Pancreas (tissue), 10 donors: ENCODE measurements at regions not wholly inside any gene's neighbourhood (a gene's known extent, or its start where the extent isn't known, plus 50 kb on each side); places are given as distances from the start of the nearest gene placed in this dataset.
A peak's percentile ranks its signal among the peaks of the same experiment; 100 is the strongest.

ENCODE experiments used
- ATAC-seq, 4 donors: fragments of 200-7000 bp; cut with Tn5 transposase; one replicate each; pipeline versions ENCODE4 v1.8.0 to v1.9.1; 2020; ENCODE audit warnings: mild to moderate bottlenecking in 4 of 4, moderate library complexity in 4 of 4
- DNase-seq, 6 donors: peaks; one replicate each; pipeline ENCODE4 v3.0.0-alpha.2; 2020
- FAIRE-seq: peaks from 2 replicates; lab custom pipeline; 2012; peaks lifted over from hg19 to GRCh38; lab: Jason Lieb, UNC
- H3K27ac ChIP-seq, 4 donors: fragments of 200-600 bp; sonication (generic); 1 replicate in 3 of 4; 2 replicates in 1 of 4; pipeline versions ENCODE4 v1.5.0 to v1.8.0; 2020
- H3K27me3 ChIP-seq, 4 donors: fragments of 200-600 bp; one replicate each; pipeline ENCODE4 v1.8.0; 2021
- H3K36me3 ChIP-seq, 3 donors: fragments of 200-600 bp; sonication (generic) in 1 of 3; one replicate each; pipeline versions ENCODE4 v1.5.0 to v1.8.0; 2020 to 2021
- H3K4me1 ChIP-seq, 3 donors: fragments of 200-600 bp; one replicate each; pipeline ENCODE4 v1.8.0; 2021
- H3K4me3 ChIP-seq, 4 donors: fragments of 200-600 bp; sonication (generic) in 2 of 4; one replicate each; pipeline versions ENCODE4 v1.5.0 to v1.8.0; 2020 to 2021
- H3K9me3 ChIP-seq, 4 donors: fragments of 200-600 bp; one replicate each; pipeline ENCODE4 v1.8.0; 2021
- WGBS, 2 donors: extraction: QIAGEN DNeasy Blood & Tissue Kit; methylation state at CpG; one replicate each; pipeline ENCODE4 v1.1.7; 2013; 5-methylcytosine and 5-hydroxymethylcytosine counted together
- intact Hi-C, 3 donors: fragments of 100-400 bp; cut with DNase I; formaldehyde crosslinking; loops; one replicate each; pipeline versions ENCODE4 v1.11.1 to v1.14.2; 2022
- TF ChIP-seq, protein P1 (sequence below), 4 donors: fragments of 200-600 bp; sonication (generic) in 3 of 4; IDR thresholded peaks; one replicate each; pipeline versions ENCODE4 v1.5.0 to v1.8.0; 2021; ENCODE audit warnings: antibody characterized with exemption in 4 of 4
- donor health status: healthy with polysubstance abuse.
- donor health status: DM: no; HTN: no; CAD: no; lungs with moderate emphysema.
- donor health status: DM: no; HTN: no; CAD: no.
- donor health status: control.
- donor health status: control.
- donor health status: Bipolar disorder and iron deficiency.
- donor health status: DM: yes; HTN: yes; CAD: no.
- donor health status: DM: no; HTN: no; CAD: no.
- donor health status: DM: no; HTN: no; CAD: no.
- donor health status: DM: yes; HTN: yes; CAD: no.

DNA sequence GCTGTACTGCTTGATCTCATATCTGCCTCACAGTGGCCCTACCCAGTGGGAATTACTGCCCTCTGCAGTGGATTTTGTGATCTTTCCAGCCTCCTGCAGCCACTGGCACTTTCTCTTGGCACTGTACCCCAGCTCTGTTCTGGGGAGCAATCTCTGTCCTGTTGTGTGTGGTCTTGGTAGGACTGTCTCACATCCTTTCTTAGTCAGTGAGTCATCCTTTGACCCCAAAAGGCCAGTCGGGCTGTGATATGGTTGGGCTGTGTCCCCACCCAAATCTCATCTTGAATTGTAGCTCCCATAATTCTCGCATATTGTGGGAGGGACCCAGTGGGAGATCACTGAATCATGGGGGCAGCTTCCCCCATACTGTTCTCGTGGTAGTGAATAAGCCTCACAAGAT lies 133.3 kb upstream of the TPM1 start:
- 93 to 96% methylated on average over 3 of the region's 3 CpGs for WGBS, 2 donors
- TF ChIP-seq, protein P1, sequence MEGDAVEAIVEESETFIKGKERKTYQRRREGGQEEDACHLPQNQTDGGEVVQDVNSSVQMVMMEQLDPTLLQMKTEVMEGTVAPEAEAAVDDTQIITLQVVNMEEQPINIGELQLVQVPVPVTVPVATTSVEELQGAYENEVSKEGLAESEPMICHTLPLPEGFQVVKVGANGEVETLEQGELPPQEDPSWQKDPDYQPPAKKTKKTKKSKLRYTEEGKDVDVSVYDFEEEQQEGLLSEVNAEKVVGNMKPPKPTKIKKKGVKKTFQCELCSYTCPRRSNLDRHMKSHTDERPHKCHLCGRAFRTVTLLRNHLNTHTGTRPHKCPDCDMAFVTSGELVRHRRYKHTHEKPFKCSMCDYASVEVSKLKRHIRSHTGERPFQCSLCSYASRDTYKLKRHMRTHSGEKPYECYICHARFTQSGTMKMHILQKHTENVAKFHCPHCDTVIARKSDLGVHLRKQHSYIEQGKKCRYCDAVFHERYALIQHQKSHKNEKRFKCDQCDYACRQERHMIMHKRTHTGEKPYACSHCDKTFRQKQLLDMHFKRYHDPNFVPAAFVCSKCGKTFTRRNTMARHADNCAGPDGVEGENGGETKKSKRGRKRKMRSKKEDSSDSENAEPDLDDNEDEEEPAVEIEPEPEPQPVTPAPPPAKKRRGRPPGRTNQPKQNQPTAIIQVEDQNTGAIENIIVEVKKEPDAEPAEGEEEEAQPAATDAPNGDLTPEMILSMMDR (IDR thresholded peaks at IDR 0.05), result no peak
- H3K27ac ChIP-seq, result no peak overlapping the region
- H3K4me3 ChIP-seq, result no peak overlapping the region
- DNase-seq (no peak), ATAC-seq (no peak), FAIRE-seq (no peak)
- H3K36me3 ChIP-seq, result no peaks in the 10 kb centered on the region
- no peaks in the 10 kb centered on the region for H3K9me3 ChIP-seq
- H3K4me1 ChIP-seq, result peaks cover 2 to 10% (median 2%) of the 10 kb centered on the region in 3 donors
- intact Hi-C loops, result loop anchor here in 1 of 3 donors (10.0 kb wide), 1 partner anchor 136 kb away; the partner anchor contains the start of gene TPM1
- no peaks in the 10 kb centered on the region for H3K27me3 ChIP-seq

GRCh38 chr15:62912282-62912681 lies 130.3 kb upstream of the TPM1 start:
- no peak for FAIRE-seq
- peaks cover 0 to 22% (median 0%) of the 10 kb centered on the region in 3 donors for H3K4me1 ChIP-seq
- ATAC-seq, result peak; percentile 38 to 49 (median 42)
- intact Hi-C loops, result no loop called here
- H3K9me3 ChIP-seq, result no peaks in the 10 kb centered on the region
- H3K27me3 ChIP-seq, result no peaks in the 10 kb centered on the region
- TF ChIP-seq, protein P1 (IDR thresholded peaks at IDR 0.05), result no peak
- DNase-seq, result no peak
- H3K4me3 ChIP-seq, result no peak overlapping the region
- H3K36me3 ChIP-seq, result no peaks in the 10 kb centered on the region
- 39 to 43% methylated on average over 3 of the region's 3 CpGs for WGBS, 2 donors
- no peak overlapping the region for H3K27ac ChIP-seq

DNA sequence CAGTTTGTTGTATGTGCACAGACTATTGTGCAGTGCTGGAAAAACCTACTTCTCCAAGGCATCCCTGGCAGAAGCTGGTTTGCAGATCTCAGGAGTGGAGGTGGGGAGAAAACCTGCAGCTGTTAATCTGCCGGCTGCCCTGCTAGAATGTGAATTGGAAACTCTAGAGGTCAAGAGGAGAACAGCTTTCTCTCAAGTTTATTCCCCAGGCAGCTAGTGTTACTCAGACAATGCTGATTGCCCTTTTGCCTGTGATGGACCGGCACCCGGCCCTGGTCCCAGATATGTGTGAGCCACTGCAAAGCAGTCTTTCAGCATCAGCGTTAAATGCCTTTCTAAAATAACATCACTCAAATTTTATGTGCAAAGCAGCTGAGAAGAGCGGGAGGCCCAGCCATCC lies 129.7 kb upstream of the TPM1 start:
- H3K4me1 ChIP-seq, result peaks cover 0 to 19% (median 0%) of the 10 kb centered on the region in 3 donors
- no peaks in the 10 kb centered on the region for H3K27me3 ChIP-seq
- peak; percentile 51 to 77 (median 72) for ATAC-seq
- intact Hi-C loops, result no loop called here
- WGBS, 2 donors, result 44 to 46% methylated on average over 5 of the region's 5 CpGs
- no peaks in the 10 kb centered on the region for H3K9me3 ChIP-seq
- TF ChIP-seq, protein P1 (IDR thresholded peaks at IDR 0.05), result no peak
- no peak overlapping the region for H3K27ac ChIP-seq
- no peak for DNase-seq
- FAIRE-seq, result no peak
- H3K4me3 ChIP-seq, result no peak overlapping the region
- no peaks in the 10 kb centered on the region for H3K36me3 ChIP-seq

DNA sequence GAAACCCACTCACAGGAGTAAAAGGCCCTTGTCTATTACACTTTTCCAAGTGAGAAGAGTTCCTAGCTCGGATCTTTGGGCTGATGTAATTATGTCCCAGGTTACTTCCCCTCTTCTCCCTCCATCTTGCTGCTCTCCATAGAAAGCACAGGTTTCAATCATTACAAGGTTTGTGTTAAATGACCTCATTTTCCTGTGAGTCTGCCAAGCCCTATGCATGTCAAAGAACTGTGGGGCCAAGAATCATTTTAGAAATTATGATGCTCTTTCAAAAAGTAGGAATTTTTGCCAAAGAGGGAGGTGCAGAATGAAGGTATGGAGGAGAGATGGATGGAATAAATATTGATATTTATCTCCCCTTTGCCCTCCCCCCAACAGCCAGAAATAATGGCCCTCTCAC lies 129.3 kb upstream of the TPM1 start:
- TF ChIP-seq, protein P1 (IDR thresholded peaks at IDR 0.05), result no peak
- intact Hi-C loops, result no loop called here
- FAIRE-seq (no peak), ATAC-seq (no peak), DNase-seq (no peak)
- no peaks in the 10 kb centered on the region for H3K27me3 ChIP-seq
- H3K27ac ChIP-seq, result no peak overlapping the region
- H3K9me3 ChIP-seq, result no peaks in the 10 kb centered on the region
- H3K4me3 ChIP-seq, result no peak overlapping the region
- WGBS, 2 donors, result 48 to 56% methylated on average over 1 of the region's 1 CpG
- H3K4me1 ChIP-seq, result peaks cover 0 to 18% (median 0%) of the 10 kb centered on the region in 3 donors
- H3K36me3 ChIP-seq, result no peaks in the 10 kb centered on the region

DNA sequence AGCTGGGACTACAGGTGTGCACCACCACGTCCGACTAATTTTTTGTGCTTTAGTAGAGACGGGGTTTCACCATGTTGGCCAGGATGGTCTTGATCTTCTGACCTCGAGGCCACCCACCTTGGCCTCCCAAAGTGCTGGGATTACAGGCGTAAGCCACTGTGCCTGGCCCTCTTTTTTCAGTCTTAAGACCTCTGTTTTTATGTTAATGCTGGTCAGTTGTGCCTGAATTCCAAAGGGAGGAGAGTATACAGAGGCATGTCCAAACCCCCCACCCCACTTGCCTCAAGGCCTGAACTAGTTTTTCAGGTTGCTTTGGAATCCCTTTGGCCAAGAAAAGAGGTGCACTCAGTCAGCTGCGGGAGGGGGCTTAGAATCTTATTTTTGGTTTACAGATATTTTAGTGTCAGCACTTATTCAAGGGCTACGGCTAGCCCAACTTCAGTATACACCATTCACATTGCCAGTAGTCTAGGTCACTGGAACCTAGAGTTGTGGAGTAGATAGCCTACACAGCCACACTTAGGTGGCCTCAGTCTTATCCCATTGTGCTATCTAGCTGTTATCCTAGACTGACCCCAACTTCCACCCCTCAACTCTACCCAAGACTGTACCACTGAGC lies 128.0 kb upstream of the TPM1 start:
- intact Hi-C loops, result no loop called here
- no peak for DNase-seq
- peaks cover 0 to 18% (median 0%) of the 10 kb centered on the region in 3 donors for H3K4me1 ChIP-seq
- no peaks in the 10 kb centered on the region for H3K9me3 ChIP-seq
- FAIRE-seq, result no peak
- TF ChIP-seq, protein P1 (IDR thresholded peaks at IDR 0.05), result no peak
- H3K27me3 ChIP-seq, result no peaks in the 10 kb centered on the region
- H3K4me3 ChIP-seq, result no peak overlapping the region
- no peaks in the 10 kb centered on the region for H3K36me3 ChIP-seq
- H3K27ac ChIP-seq, result no peak overlapping the region
- 92% methylated on average over 7 of the region's 7 CpGs for WGBS, 2 donors
- ATAC-seq, result no peak
